ENCODE measurements at regions not wholly inside any gene's neighbourhood (a gene's known extent, or its start where the extent isn't known, plus 50 kb on each side); places are given as distances from the start of the nearest gene placed in this dataset.

GRCh38 chr5:38681966-38682365, 125.5 kb upstream of the LIFR start:
- no peaks in the 10 kb centered on the region for H3K36me3 ChIP-seq
- no peaks in the 10 kb centered on the region for H3K4me1 ChIP-seq
- intact Hi-C loops (cut with DNase I): no loop called here
- ATAC-seq: no peak
- H3K27ac ChIP-seq: no peak overlapping the region
- no peaks in the 10 kb centered on the region for H3K27me3 ChIP-seq
- no peaks in the 10 kb centered on the region for H3K9me3 ChIP-seq
- TF ChIP-seq CTCF (IDR thresholded peaks at IDR 0.05): no peak
- no peak overlapping the region for H3K4me3 ChIP-seq
- DNase-seq: no peak

GRCh38 chr5:38686658-38687057, 130.2 kb upstream of the LIFR start:
- no peak for ATAC-seq

GRCh38 chr5:38692346-38692745, 135.9 kb upstream of the LIFR start:
- H3K27ac ChIP-seq: no peak overlapping the region
- H3K9me3 ChIP-seq: no peaks in the 10 kb centered on the region
- no peaks in the 10 kb centered on the region for H3K4me1 ChIP-seq
- no peak for TF ChIP-seq CTCF (IDR thresholded peaks at IDR 0.05)
- no peak overlapping the region for H3K4me3 ChIP-seq
- DNase-seq (no peak), ATAC-seq (no peak)
- H3K27me3 ChIP-seq: no peaks in the 10 kb centered on the region
- no peaks in the 10 kb centered on the region for H3K36me3 ChIP-seq
- intact Hi-C loops (cut with DNase I): no loop called here

More at GRCh38 chr5:38686658-38687057, 130.2 kb upstream of the LIFR start:
- no peaks in the 10 kb centered on the region for H3K4me1 ChIP-seq
- no peaks in the 10 kb centered on the region for H3K9me3 ChIP-seq
- no peak overlapping the region for H3K4me3 ChIP-seq
- no peaks in the 10 kb centered on the region for H3K36me3 ChIP-seq
- no peak for TF ChIP-seq CTCF (IDR thresholded peaks at IDR 0.05)
- H3K27ac ChIP-seq: no peak overlapping the region
- DNase-seq: peak in 1 of 4 donors; percentile 33
- intact Hi-C loops (cut with DNase I): no loop called here
- H3K27me3 ChIP-seq: no peaks in the 10 kb centered on the region

GRCh38 chr5:38692781-38693527, 136.5 kb upstream of the LIFR start:
- Histone ChIP-seq H3K9me3 (no peaks in the 10 kb centered on the region), H3K27ac (no peak overlapping the region), H3K36me3 (no peaks in the 10 kb centered on the region), H3K4me1 (no peaks in the 10 kb centered on the region), H3K27me3 (no peaks in the 10 kb centered on the region), H3K4me3 (no peak overlapping the region)
- ATAC-seq: no peak
- TF ChIP-seq CTCF (IDR thresholded peaks at IDR 0.05): no peak
- intact Hi-C loops (cut with DNase I): no loop called here
- DNase-seq: no peak

GRCh38 chr5:38695021-38695958, 138.8 kb upstream of the LIFR start:
- ATAC-seq (no peak), DNase-seq (peak in 1 of 4 donors; percentile 22)
- Histone ChIP-seq H3K4me1 (no peaks in the 10 kb centered on the region), H3K27me3 (no peaks in the 10 kb centered on the region), H3K27ac (no peak overlapping the region), H3K9me3 (no peaks in the 10 kb centered on the region), H3K36me3 (no peaks in the 10 kb centered on the region), H3K4me3 (no peak overlapping the region)
- TF ChIP-seq CTCF (IDR thresholded peaks at IDR 0.05): no peak
- intact Hi-C loops (cut with DNase I): no loop called here
